HCT116 (cell line): ENCODE measurements at regions not wholly inside any gene's neighbourhood (a gene's known extent, or its start where the extent isn't known, plus 50 kb on each side); places are given as distances from the start of the nearest gene placed in this dataset.

ENCODE experiments used
- ATAC-seq: fragments of 200-7000 bp; cut with Tn5 transposase; 2 replicates; pipeline ENCODE4 v1.9.1; 2020; ENCODE audit warnings: mild to moderate bottlenecking, moderate library complexity
- BruUV-seq: library from RNA; stranded (reverse); fragments of 400-500 nt; replicated peaks from 2 replicates; lab custom pipeline; 2021; lab: Mats Ljungman, UMichigan
- CTCF ChIA-PET: fragments of 300-600 bp; sonication (Branson Sonifier 250); formaldehyde crosslinking; loops from one replicate; lab custom pipeline; 2021; ENCODE audit warnings: antibody characterized with exemption; lab: Charles Lee
- POLR2A ChIA-PET: fragments of 300-600, 350-600 bp; sonication (Branson Sonifier 250); formaldehyde crosslinking; loops from one replicate; lab custom pipeline; 2021; ENCODE audit warnings: antibody characterized with exemption; lab: Charles Lee
- RAD21 ChIA-PET, 2 experiments: fragments of 300-600 bp; sonication (Branson Sonifier 250); formaldehyde crosslinking; loops; one replicate each; lab custom pipeline; 2023; ENCODE audit warnings: low total read pairs in 2 of 2; ENCODE audit not compliant: uncharacterized antibody in 2 of 2, unreplicated experiment in 2 of 2, low non-redundant PET in 1 of 2; lab: Charles Lee
- DNase-seq: peaks from one replicate; pipeline ENCODE4 v3.0.0-alpha.2; 2010; ENCODE audit warnings: low read depth, low spot score
- H2AFZ ChIP-seq: fragments of 200-600 bp; shearing (Covaris generic), sonication (generic); 2 replicates; pipeline ENCODE4 v1.6.1; 2017; ENCODE audit warnings: low read depth, mixed run types, mixed read lengths, antibody characterized with exemption, low read length; ENCODE audit not compliant: poor library complexity, severe bottlenecking
- H3K27ac ChIP-seq: 2 replicates; pipeline ENCODE4 v1.5.1; 2012; ENCODE audit warnings: low read depth, low read length
- H3K27me3 ChIP-seq: fragments of 200-600 bp; sonication (generic); 2 replicates; pipeline ENCODE4 v1.6.1; 2016; ENCODE audit warnings: mixed run types, low read length, mixed read lengths; ENCODE audit not compliant: insufficient read depth
- H3K36me3 ChIP-seq, 2 experiments: fragments of 200-500 bp in 1 of 2; fragments of 200-600 bp in 1 of 2; sonication (Bioruptor generic) in 1 of 2; sonication (generic) in 1 of 2; 2 replicates each; pipeline versions ENCODE4 v1.5.1 to v1.6.1; 2014 to 2016; ENCODE audit warnings: low read length in 2 of 2, inconsistent platforms in 1 of 2, mixed read lengths in 1 of 2, mixed run types in 1 of 2; ENCODE audit not compliant: insufficient read depth in 2 of 2, control insufficient read depth in 1 of 2
- H3K4me1 ChIP-seq, 2 experiments: fragments of 200-600 bp in 1 of 2; sonication (generic) in 1 of 2; 2 replicates each; pipeline versions ENCODE4 v1.5.1 to v1.6.1; 2012 to 2017; ENCODE audit warnings: low read length in 2 of 2, inconsistent platforms in 1 of 2, mild to moderate bottlenecking in 1 of 2, mixed read lengths in 1 of 2, mixed run types in 1 of 2, moderate library complexity in 1 of 2; ENCODE audit not compliant: insufficient read depth in 2 of 2, control insufficient read depth in 1 of 2
- H3K4me2 ChIP-seq: fragments of 200-600 bp; sonication (generic); 2 replicates; pipeline ENCODE4 v1.6.1; 2017; ENCODE audit warnings: mixed run types, low read length, mixed read lengths
- H3K4me3 ChIP-seq, 2 experiments: fragments of 200-600 bp in 1 of 2; sonication (generic) in 1 of 2; replicated peaks in 1 of 2; 2 replicates each; pipeline ENCODE4 v1.5.1; 2011 to 2016; ENCODE audit warnings: low read length in 2 of 2, control low read depth in 1 of 2, low read depth in 1 of 2, mild to moderate bottlenecking in 1 of 2, mixed read lengths in 1 of 2, mixed run types in 1 of 2
- H3K79me2 ChIP-seq: fragments of 200-600 bp; sonication (generic); 2 replicates; pipeline ENCODE4 v1.6.1; 2017; ENCODE audit warnings: mild to moderate bottlenecking, mixed run types, low read length, moderate library complexity, mixed read lengths; ENCODE audit not compliant: insufficient read depth
- H3K9ac ChIP-seq: fragments of 200-600 bp; sonication (generic); 2 replicates; pipeline ENCODE4 v1.6.1; 2016; ENCODE audit warnings: low read length, mixed read lengths
- H3K9me2 ChIP-seq: fragments of 200-600 bp; sonication (generic), shearing (Covaris generic); 2 replicates; pipeline ENCODE4 v1.6.1; 2017; ENCODE audit warnings: mixed run types, mild to moderate bottlenecking, moderate library complexity; ENCODE audit not compliant: insufficient read depth
- H3K9me3 ChIP-seq, 2 experiments: fragments of 200-500 bp in 1 of 2; fragments of 200-600 bp in 1 of 2; sonication (Bioruptor generic) in 1 of 2; sonication (generic) in 1 of 2; 2 replicates each; pipeline ENCODE4 v1.6.1; 2014 to 2017; ENCODE audit warnings: low read length in 2 of 2, mixed read lengths in 2 of 2, inconsistent platforms in 1 of 2, low read depth in 1 of 2, mild to moderate bottlenecking in 1 of 2, mixed run types in 1 of 2, moderate library complexity in 1 of 2; ENCODE audit not compliant: control insufficient read depth in 1 of 2, insufficient read depth in 1 of 2
- H4K20me1 ChIP-seq: fragments of 200-600 bp; sonication (generic), shearing (Covaris generic); 2 replicates; pipeline ENCODE4 v1.6.1; 2017; ENCODE audit warnings: mixed run types, mild to moderate bottlenecking, moderate library complexity; ENCODE audit not compliant: insufficient read depth
- CBX3 ChIP-seq: IDR thresholded peaks from 2 replicates; pipeline ENCODE4 v1.6.1; 2012; ENCODE audit warnings: low read depth
- CEBPB ChIP-seq: IDR thresholded peaks from 2 replicates; pipeline ENCODE4 v1.6.1; 2012; ENCODE audit warnings: low read depth
- CTCF ChIP-seq, 3 experiments: fragments of 200-600 bp in 1 of 3; sonication (generic) in 1 of 3; IDR thresholded peaks in 2 of 3; conservative IDR thresholded peaks in 1 of 3; 2 replicates each; pipeline ENCODE4 v1.5.1; 2012 to 2017; ENCODE audit warnings: low read depth in 2 of 3, low read length in 2 of 3, antibody characterized with exemption in 1 of 3, borderline replicate concordance in 1 of 3, control low read depth in 1 of 3, mild to moderate bottlenecking in 1 of 3, mixed read lengths in 1 of 3, mixed run types in 1 of 3, moderate library complexity in 1 of 3; ENCODE audit not compliant: insufficient read depth in 1 of 3
- EZH2phosphoT487 ChIP-seq: fragments of 200-600 bp; IDR thresholded peaks from 2 replicates; pipeline ENCODE4 v1.6.1; 2018; ENCODE audit warnings: antibody characterized with exemption, borderline replicate concordance
- POLR2A ChIP-seq: IDR thresholded peaks from 2 replicates; pipeline ENCODE4 v1.7.0; 2011; ENCODE audit warnings: borderline replicate concordance; ENCODE audit not compliant: insufficient read depth, insufficient read length; ENCODE audit errors: extremely low read depth
- POLR2AphosphoS5 ChIP-seq: IDR thresholded peaks from 2 replicates; pipeline ENCODE4 v1.6.1; 2011; ENCODE audit warnings: mild to moderate bottlenecking, low read depth, low read length, moderate library complexity
- RAD21 ChIP-seq: IDR thresholded peaks from 2 replicates; pipeline ENCODE4 v1.6.1; 2012; ENCODE audit warnings: low read depth, mild to moderate bottlenecking
- SRF ChIP-seq: IDR thresholded peaks from 2 replicates; pipeline ENCODE4 v1.6.1; 2012; ENCODE audit warnings: low read depth
- TCF7L2 ChIP-seq: IDR thresholded peaks from 2 replicates; pipeline ENCODE4 v1.7.0; 2011; ENCODE audit warnings: borderline replicate concordance, inconsistent platforms; ENCODE audit not compliant: insufficient read depth, insufficient read length; ENCODE audit errors: extremely low read depth
- YY1 ChIP-seq: IDR thresholded peaks from 2 replicates; pipeline ENCODE4 v1.6.1; 2011; ENCODE audit warnings: low read length, low read depth, moderate library complexity, mild to moderate bottlenecking; ENCODE audit not compliant: insufficient replicate concordance; ENCODE audit errors: extremely low read depth
- ZFX ChIP-seq: fragments of 450-650 bp; IDR thresholded peaks from 2 replicates; pipeline ENCODE4 v1.6.1; 2017
- ZNF274 ChIP-seq: fragments of 200-500 bp; sonication (Bioruptor generic); IDR thresholded peaks from 2 replicates; pipeline ENCODE4 v1.6.1; 2014; ENCODE audit warnings: mild to moderate bottlenecking, low read depth, low read length, inconsistent platforms
- intact Hi-C: fragments of 100-400 bp; cut with micrococcal nuclease; formaldehyde crosslinking; loops from 2 replicates; pipeline ENCODE4 v1.10.0; 2022
- TF ChIP-seq, protein P1 (sequence below): IDR thresholded peaks from 2 replicates; pipeline ENCODE4 v1.6.1; 2012

DNA sequence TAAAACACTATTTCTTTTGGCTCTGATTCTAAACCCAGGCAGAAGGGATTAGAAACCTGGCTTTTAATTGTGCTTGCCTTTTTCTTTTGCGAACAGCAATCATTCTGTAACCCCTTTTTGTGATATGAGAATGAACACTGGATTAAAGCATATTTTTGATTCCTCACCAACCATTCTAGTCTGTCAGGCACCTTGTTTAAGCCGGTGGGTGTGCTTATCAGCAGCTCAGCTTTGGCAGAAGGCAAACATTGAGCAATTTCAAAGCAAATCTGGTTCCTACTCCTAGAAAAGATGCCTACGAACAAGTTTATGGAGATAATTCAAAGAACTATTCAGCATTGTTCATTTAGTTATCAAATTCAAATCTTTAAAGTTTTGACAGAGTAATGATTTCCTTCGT lies 265.1 kb upstream of the FAM241A start:
- Histone ChIP-seq H3K4me1 (peaks cover 0 to 2% of the 10 kb centered on the region in 2 experiments; a peak in 1 of 4 replicates), H3K36me3 (no peaks in the 10 kb centered on the region), H3K79me2 (no peaks in the 10 kb centered on the region), H4K20me1 (no peaks in the 10 kb centered on the region), H3K9ac (no peak overlapping the region), H2AFZ (peak overlapping the region; percentile 42), H3K9me3 (no peaks in the 10 kb centered on the region), H3K4me3 (no peak overlapping the region), H3K9me2 (no peaks in the 10 kb centered on the region), H3K27me3 (no peaks in the 10 kb centered on the region), H3K4me2 (no peak overlapping the region), H3K27ac (no peak overlapping the region)
- intact Hi-C loops, result no loop called here
- RAD21 ChIA-PET, result no interaction called here
- TF ChIP-seq CTCF (IDR thresholded peaks at IDR 0.05 in 2 of 3, conservative IDR thresholded peaks at IDR 0.05 in 1 of 3; ENCODE audit: borderline replicate concordance in 1 of 3, insufficient read depth in 1 of 3, low read depth in 2 of 3, low read length in 2 of 3) (no peak), EZH2phosphoT487 (no peak), YY1 (no peak), TCF7L2 (no peak), POLR2AphosphoS5 (no peak), CBX3 (no peak), SRF (no peak)
- POLR2A ChIA-PET, result no interaction called here
- BruUV-seq, result no TSS peak
- no peak for DNase-seq
- CTCF ChIA-PET, result no interaction called here
- ATAC-seq, result no peak

- Histone ChIP-seq H3K36me3 (no peaks in the 10 kb centered on the region), H3K4me3 (no peak overlapping the region), H4K20me1 (no peaks in the 10 kb centered on the region), H3K4me2 (no peak overlapping the region), H3K9me2 (no peaks in the 10 kb centered on the region), H3K9me3 (no peaks in the 10 kb centered on the region), H3K4me1 (peaks cover 0 to 2% of the 10 kb centered on the region in 2 experiments; a peak in 1 of 4 replicates), H3K79me2 (no peaks in the 10 kb centered on the region), H3K9ac (no peak overlapping the region), H2AFZ (no peak overlapping the region), H3K27me3 (no peaks in the 10 kb centered on the region)
- ChIA-PET POLR2A (no interaction called here), RAD21 (no interaction called here)
- DNase-seq (no peak), ATAC-seq (no peak)
- TF ChIP-seq CEBPB (no peak), ZFX (no peak), CBX3 (no peak), ZNF274 (no peak), POLR2A (no peak), RAD21 (no peak), EZH2phosphoT487 (no peak), TCF7L2 (no peak)
- TF ChIP-seq, protein P1, sequence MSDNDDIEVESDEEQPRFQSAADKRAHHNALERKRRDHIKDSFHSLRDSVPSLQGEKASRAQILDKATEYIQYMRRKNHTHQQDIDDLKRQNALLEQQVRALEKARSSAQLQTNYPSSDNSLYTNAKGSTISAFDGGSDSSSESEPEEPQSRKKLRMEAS, result no peak
- TF ChIP-seq, all 23 proteins: peak for 0
- no peak overlapping the region for H3K27ac ChIP-seq
- BruUV-seq, result no TSS peak
- CTCF ChIA-PET, result interaction anchor here (1.2 kb wide), 1 partner anchor 54 kb away, joined by 3 read pairs; no protein-coding TSS in a partner anchor
- intact Hi-C loops, result no loop called here
These were observed 261.7 kb upstream of the FAM241A start for GRCh38 chr4:111883557-111883999.
